NB4 (cell line): ENCODE measurements at regions not wholly inside any gene's neighbourhood (a gene's known extent, or its start where the extent isn't known, plus 50 kb on each side); places are given as distances from the start of the nearest gene placed in this dataset.

ENCODE experiments used
- CTCF ChIP-seq: IDR thresholded peaks from one replicate; pipeline ENCODE4 v1.5.1; 2012; ENCODE audit warnings: low read depth, low read length
- POLR2A ChIP-seq: IDR thresholded peaks from 2 replicates; pipeline ENCODE4 v1.6.1; 2011; ENCODE audit warnings: mild to moderate bottlenecking; ENCODE audit not compliant: insufficient read length; ENCODE audit errors: extremely low read depth

DNA sequence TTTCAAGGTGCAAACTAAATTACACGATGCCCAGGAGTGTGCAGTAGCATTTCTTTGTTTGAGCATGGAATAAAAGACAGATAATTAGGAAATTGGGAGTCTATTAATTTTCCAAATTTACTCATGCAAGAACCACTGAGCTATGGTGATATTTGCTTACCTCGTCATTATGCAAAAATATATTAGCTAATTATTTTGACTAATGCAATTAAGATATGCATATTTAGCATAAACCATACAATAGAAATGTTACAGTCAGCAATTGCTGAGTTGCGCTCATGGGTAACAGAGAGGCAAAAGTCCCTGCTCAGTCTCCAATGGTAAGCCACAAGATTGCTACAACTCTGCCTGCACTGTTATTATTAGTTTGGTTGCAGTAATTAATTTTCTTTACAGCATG, 342.0 kb downstream of the TXNL1 start:
- no peak for TF ChIP-seq POLR2A
- no peak for TF ChIP-seq CTCF
